Fibroblast of the aortic adventitia (primary cell): ENCODE measurements at regions not wholly inside any gene's neighbourhood (a gene's known extent, or its start where the extent isn't known, plus 50 kb on each side); places are given as distances from the start of the nearest gene placed in this dataset.

Experiments
- DNase-seq: peaks from one replicate; pipeline ENCODE4 v3.0.0-alpha.2; 2010; ENCODE audit warnings: low read depth
- H3K4me3 ChIP-seq: 2 replicates; pipeline ENCODE4 v1.5.1; 2011; ENCODE audit warnings: low read depth, mild to moderate bottlenecking, control low read depth, low read length, moderate library complexity
- CTCF ChIP-seq: IDR thresholded peaks from 2 replicates; pipeline ENCODE4 v1.5.1; 2011; ENCODE audit warnings: mild to moderate bottlenecking, low read length, control low read depth, inconsistent platforms; ENCODE audit not compliant: insufficient read depth

GRCh38 chr3:113141543-113141942, 69.8 kb upstream of the BOC start:
- H3K4me3 ChIP-seq, result no peak overlapping the region
- no peak for TF ChIP-seq CTCF
- no peak for DNase-seq

- no peak for TF ChIP-seq CTCF
- no peak overlapping the region for H3K4me3 ChIP-seq
- no peak for DNase-seq
Measured at GRCh38 chr3:113142476-113142875, 68.9 kb upstream of the BOC start.

- no peak for TF ChIP-seq CTCF
- DNase-seq, result no peak
- no peak overlapping the region for H3K4me3 ChIP-seq
Measured at GRCh38 chr3:113143353-113143752, 68.0 kb upstream of the BOC start.

GRCh38 chr3:113147681-113148261, 63.6 kb upstream of the BOC start:
- DNase-seq, result peak; percentile 43
- no peak for TF ChIP-seq CTCF
- H3K4me3 ChIP-seq, result no peak overlapping the region

GRCh38 chr3:113148284-113148683, 63.1 kb upstream of the BOC start:
- no peak overlapping the region for H3K4me3 ChIP-seq
- TF ChIP-seq CTCF, result no peak
- DNase-seq, result peak; percentile 28

- no peak for TF ChIP-seq CTCF
- no peak overlapping the region for H3K4me3 ChIP-seq
- no peak for DNase-seq
Measured at GRCh38 chr3:113150250-113150649, 61.1 kb upstream of the BOC start.

- DNase-seq, result no peak
- no peak for TF ChIP-seq CTCF
- no peak overlapping the region for H3K4me3 ChIP-seq
Measured at GRCh38 chr3:113151461-113152031, 59.8 kb upstream of the BOC start.
